GM23338 (cell line): ENCODE measurements at regions not wholly inside any gene's neighbourhood (a gene's known extent, or its start where the extent isn't known, plus 50 kb on each side); places are given as distances from the start of the nearest gene placed in this dataset.

ENCODE experiments used
- EZH2 ChIP-seq: fragments of 200-600 bp; sonication (generic); IDR thresholded peaks from one replicate; pipeline ENCODE4 v1.8.0; 2017; ENCODE audit warnings: antibody characterized with exemption, mild to moderate bottlenecking, low read depth; ENCODE audit not compliant: unreplicated experiment
- EZH2phosphoT487 ChIP-seq: fragments of 200-600 bp; sonication (generic); IDR thresholded peaks from one replicate; pipeline ENCODE4 v1.8.1; 2018; ENCODE audit warnings: antibody characterized with exemption; ENCODE audit not compliant: unreplicated experiment
- JUNB ChIP-seq: IDR thresholded peaks from one replicate; pipeline ENCODE4 v1.6.1; 2016; ENCODE audit warnings: antibody characterized with exemption; ENCODE audit not compliant: unreplicated experiment
- POLR2AphosphoS5 ChIP-seq: IDR thresholded peaks from 2 replicates; pipeline ENCODE4 v1.6.1; 2016; ENCODE audit warnings: antibody characterized with exemption, low read depth
- TF ChIP-seq, protein P1 (sequence below), 2 experiments: fragments of 200-600 bp in 1 of 2; sonication (generic) in 1 of 2; conservative IDR thresholded peaks; 2 replicates each; pipeline versions ENCODE4 v1.5.1 to v1.6.1; 2016 to 2017; ENCODE audit warnings: antibody characterized with exemption in 2 of 2, low read depth in 2 of 2, mild to moderate bottlenecking in 2 of 2, moderate library complexity in 1 of 2

DNA sequence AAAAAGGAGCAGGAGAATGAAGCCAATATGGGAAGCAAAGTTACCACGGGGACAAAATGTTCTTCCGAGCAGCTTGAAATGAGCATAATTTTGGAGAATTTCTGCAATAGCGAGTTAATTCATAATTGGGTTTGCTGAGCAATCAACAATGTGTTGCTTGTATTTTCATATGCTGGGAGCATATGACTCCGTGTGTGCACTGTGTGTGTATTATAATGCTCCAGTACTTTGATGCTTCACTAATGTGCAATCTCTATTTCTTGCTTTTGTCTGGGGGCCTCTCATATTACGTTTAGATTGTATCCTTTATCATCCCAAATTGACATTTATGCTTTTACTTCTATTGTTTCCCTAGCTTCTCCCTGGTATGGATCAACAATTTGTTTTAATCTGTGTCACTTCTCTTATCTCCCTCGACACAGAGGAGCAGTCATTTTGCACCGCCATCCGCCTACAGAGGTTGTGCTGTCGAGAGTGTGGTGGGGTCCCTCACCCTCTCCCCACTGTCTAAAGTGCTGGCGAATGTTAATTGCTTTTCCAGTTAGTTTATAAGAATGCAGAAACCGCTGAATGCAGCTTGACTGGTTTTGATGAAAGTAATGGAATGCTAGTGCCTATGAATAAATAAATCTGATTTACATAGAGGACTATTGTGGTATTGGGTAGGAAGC is 372.5 kb upstream of the WWC1 start:
- TF ChIP-seq JUNB, result no peak
- TF ChIP-seq EZH2phosphoT487, result no peak
- TF ChIP-seq, protein P1, sequence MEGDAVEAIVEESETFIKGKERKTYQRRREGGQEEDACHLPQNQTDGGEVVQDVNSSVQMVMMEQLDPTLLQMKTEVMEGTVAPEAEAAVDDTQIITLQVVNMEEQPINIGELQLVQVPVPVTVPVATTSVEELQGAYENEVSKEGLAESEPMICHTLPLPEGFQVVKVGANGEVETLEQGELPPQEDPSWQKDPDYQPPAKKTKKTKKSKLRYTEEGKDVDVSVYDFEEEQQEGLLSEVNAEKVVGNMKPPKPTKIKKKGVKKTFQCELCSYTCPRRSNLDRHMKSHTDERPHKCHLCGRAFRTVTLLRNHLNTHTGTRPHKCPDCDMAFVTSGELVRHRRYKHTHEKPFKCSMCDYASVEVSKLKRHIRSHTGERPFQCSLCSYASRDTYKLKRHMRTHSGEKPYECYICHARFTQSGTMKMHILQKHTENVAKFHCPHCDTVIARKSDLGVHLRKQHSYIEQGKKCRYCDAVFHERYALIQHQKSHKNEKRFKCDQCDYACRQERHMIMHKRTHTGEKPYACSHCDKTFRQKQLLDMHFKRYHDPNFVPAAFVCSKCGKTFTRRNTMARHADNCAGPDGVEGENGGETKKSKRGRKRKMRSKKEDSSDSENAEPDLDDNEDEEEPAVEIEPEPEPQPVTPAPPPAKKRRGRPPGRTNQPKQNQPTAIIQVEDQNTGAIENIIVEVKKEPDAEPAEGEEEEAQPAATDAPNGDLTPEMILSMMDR (conservative IDR thresholded peaks at IDR 0.05; ENCODE audit: low read depth in 2 of 2), result no peak
- TF ChIP-seq EZH2, result no peak
- no peak for TF ChIP-seq POLR2AphosphoS5
